Omental fat pad (tissue), 3 donors: ENCODE measurements at regions not wholly inside any gene's neighbourhood (a gene's known extent, or its start where the extent isn't known, plus 50 kb on each side); places are given as distances from the start of the nearest gene placed in this dataset.

ENCODE experiments used
- ATAC-seq: fragments of 150-250 bp; one replicate; pipeline ENCODE4 v1.9.1; 2016; ENCODE audit warnings: mild to moderate bottlenecking, moderate library complexity; ENCODE audit not compliant: low FRiP score
- DNase-seq: peaks from one replicate; pipeline ENCODE4 v3.0.0-alpha.2; 2019; ENCODE audit warnings: low spot score
- CTCF ChIP-seq, 3 donors: fragments of 450-650 bp; IDR thresholded peaks; one replicate each; pipeline ENCODE4 v1.5.1; 2016 to 2017; ENCODE audit warnings: antibody characterized with exemption in 3 of 3, mild to moderate bottlenecking in 3 of 3, moderate library complexity in 2 of 3

- DNase-seq (no peak), ATAC-seq (no peak)
- TF ChIP-seq CTCF (IDR thresholded peaks at IDR 0.05): no peak
Measured at GRCh38 chr4:124536946-124537345, 175.6 kb downstream of the ANKRD50 start.

- ATAC-seq: no peak
- no peak for DNase-seq
- TF ChIP-seq CTCF (IDR thresholded peaks at IDR 0.05): no peak
Measured at GRCh38 chr4:124537971-124538370, 174.6 kb downstream of the ANKRD50 start.

GRCh38 chr4:124540014-124540413 lies 172.5 kb downstream of the ANKRD50 start:
- DNase-seq (no peak), ATAC-seq (no peak)
- no peak for TF ChIP-seq CTCF (IDR thresholded peaks at IDR 0.05)

- TF ChIP-seq CTCF (IDR thresholded peaks at IDR 0.05): no peak
- no peak for ATAC-seq
- no peak for DNase-seq
Measured at GRCh38 chr4:124541652-124542420, 170.7 kb downstream of the ANKRD50 start.

GRCh38 chr4:124555959-124556358 lies 156.6 kb downstream of the ANKRD50 start:
- no peak for TF ChIP-seq CTCF (IDR thresholded peaks at IDR 0.05)
- DNase-seq (no peak), ATAC-seq (no peak)

GRCh38 chr4:124564121-124564520 lies 148.4 kb downstream of the ANKRD50 start:
- DNase-seq: no peak
- no peak for ATAC-seq
- TF ChIP-seq CTCF (IDR thresholded peaks at IDR 0.05): no peak

- TF ChIP-seq CTCF (IDR thresholded peaks at IDR 0.05): no peak
- ATAC-seq (no peak), DNase-seq (no peak)
Measured at GRCh38 chr4:124565371-124565770, 147.2 kb downstream of the ANKRD50 start.
